GM23338 (cell line): ENCODE measurements at regions not wholly inside any gene's neighbourhood (a gene's known extent, or its start where the extent isn't known, plus 50 kb on each side); places are given as distances from the start of the nearest gene placed in this dataset.

Experiments
- CREB1 ChIP-seq: fragments of 250-450 bp; sonication (Bioruptor Pico); IDR thresholded peaks from 2 replicates; pipeline ENCODE4 v1.5.0; 2020; ENCODE audit warnings: low read depth, mild to moderate bottlenecking, moderate library complexity
- CTCF ChIP-seq, 2 experiments: fragments of 200-600 bp in 1 of 2; sonication (generic) in 1 of 2; conservative IDR thresholded peaks; 2 replicates each; pipeline versions ENCODE4 v1.5.1 to v1.6.1; 2016 to 2017; ENCODE audit warnings: antibody characterized with exemption in 2 of 2, low read depth in 2 of 2, mild to moderate bottlenecking in 2 of 2, moderate library complexity in 1 of 2
- ETS1 ChIP-seq: IDR thresholded peaks from 2 replicates; pipeline ENCODE4 v1.6.1; 2016; ENCODE audit warnings: antibody characterized with exemption
- EZH2 ChIP-seq: fragments of 200-600 bp; sonication (generic); IDR thresholded peaks from one replicate; pipeline ENCODE4 v1.8.0; 2017; ENCODE audit warnings: antibody characterized with exemption, mild to moderate bottlenecking, low read depth; ENCODE audit not compliant: unreplicated experiment
- EZH2phosphoT487 ChIP-seq: fragments of 200-600 bp; sonication (generic); IDR thresholded peaks from one replicate; pipeline ENCODE4 v1.8.1; 2018; ENCODE audit warnings: antibody characterized with exemption; ENCODE audit not compliant: unreplicated experiment
- JUNB ChIP-seq: IDR thresholded peaks from one replicate; pipeline ENCODE4 v1.6.1; 2016; ENCODE audit warnings: antibody characterized with exemption; ENCODE audit not compliant: unreplicated experiment
- NANOG ChIP-seq: IDR thresholded peaks from 2 replicates; pipeline ENCODE4 v1.6.1; 2016; ENCODE audit warnings: antibody characterized with exemption, borderline replicate concordance
- POLR2AphosphoS5 ChIP-seq: IDR thresholded peaks from 2 replicates; pipeline ENCODE4 v1.6.1; 2016; ENCODE audit warnings: antibody characterized with exemption, low read depth
- REST ChIP-seq: IDR thresholded peaks from one replicate; pipeline ENCODE4 v1.6.1; 2018; ENCODE audit warnings: antibody characterized with exemption; ENCODE audit not compliant: unreplicated experiment
- STAT1 ChIP-seq: IDR thresholded peaks from one replicate; pipeline ENCODE4 v1.6.1; 2016; ENCODE audit warnings: antibody characterized with exemption; ENCODE audit not compliant: unreplicated experiment
- ZNF114 ChIP-seq: fragments of 250-450 bp; sonication (Bioruptor Pico); IDR thresholded peaks from 2 replicates; pipeline ENCODE4 v1.5.0; 2020; ENCODE audit warnings: mild to moderate bottlenecking, moderate library complexity
- ZNF331 ChIP-seq: fragments of 250-450 bp; sonication (Bioruptor Pico); IDR thresholded peaks from 2 replicates; pipeline ENCODE4 v1.5.0; 2020; ENCODE audit warnings: low read depth, mild to moderate bottlenecking, moderate library complexity

GRCh38 chr3:164451072-164451910, 627.0 kb downstream of the SI start:
- TF ChIP-seq CTCF (conservative IDR thresholded peaks at IDR 0.05; ENCODE audit: low read depth in 2 of 2) (peak in 1 of 2 experiments; percentile 33; a peak in 1 of 4 replicates), POLR2AphosphoS5 (no peak), REST (no peak), ETS1 (no peak), EZH2phosphoT487 (no peak), ZNF331 (CRISPR knock-in tag) (no peak), EZH2 (no peak), JUNB (no peak), NANOG (no peak), CREB1 (CRISPR knock-in tag) (no peak), STAT1 (no peak), ZNF114 (CRISPR knock-in tag) (no peak)
